Activated CD8-positive, alpha-beta T cell treated with anti-CD3 and anti-CD28 coated beads for 36 hours (primary cell): ENCODE measurements at regions not wholly inside any gene's neighbourhood (a gene's known extent, or its start where the extent isn't known, plus 50 kb on each side); places are given as distances from the start of the nearest gene placed in this dataset.

Experiments used
- ATAC-seq: fragments of 200-7000 bp; cut with Tn5 transposase; one replicate; pipeline ENCODE4 v1.10.0; 2021; ENCODE audit warnings: mild to moderate bottlenecking, moderate library complexity
- CTCF ChIA-PET: fragments of 350-600 bp; sonication (Branson Sonifier 250); formaldehyde crosslinking; loops from one replicate; lab custom pipeline; 2021; ENCODE audit warnings: antibody characterized with exemption; lab: Charles Lee
- POLR2A ChIA-PET: fragments of 350-600 bp; sonication (Branson Sonifier 250); formaldehyde crosslinking; loops from one replicate; lab custom pipeline; 2021; ENCODE audit warnings: antibody characterized with exemption; lab: Charles Lee
- DNase-seq: peaks from one replicate; pipeline ENCODE4 v3.0.0-alpha.2; 2020
- H3K27ac Mint-ChIP-seq: one replicate; pipeline ENCODE4 v1.8.0; 2021; ENCODE audit warnings: mild to moderate bottlenecking, mixed read lengths
- H3K27me3 Mint-ChIP-seq: one replicate; pipeline ENCODE4 v1.8.0; 2021; ENCODE audit warnings: mixed read lengths
- H3K36me3 Mint-ChIP-seq: one replicate; pipeline ENCODE4 v1.8.0; 2021; ENCODE audit warnings: low read depth, mixed read lengths
- H3K4me1 Mint-ChIP-seq: one replicate; pipeline ENCODE4 v1.8.0; 2021; ENCODE audit warnings: low read depth, mixed read lengths
- H3K4me3 Mint-ChIP-seq: one replicate; pipeline ENCODE4 v1.8.0; 2021; ENCODE audit warnings: mild to moderate bottlenecking, moderate library complexity, mixed read lengths
- H3K9me3 Mint-ChIP-seq: one replicate; pipeline ENCODE4 v1.8.0; 2021; ENCODE audit warnings: mixed read lengths
- CTCF ChIP-seq: fragments of 200-600 bp; IDR thresholded peaks from one replicate; pipeline ENCODE4 v1.8.0; 2022; ENCODE audit warnings: antibody characterized with exemption, mild to moderate bottlenecking
- intact Hi-C: fragments of 100-400 bp; cut with micrococcal nuclease; formaldehyde crosslinking; loops from one replicate; pipeline ENCODE4 v1.10.0; 2022

GRCh38 chr6:98636941-98637340, 197.4 kb upstream of the POU3F2 start:
- DNase-seq (no peak), ATAC-seq (no peak)
- intact Hi-C loops: no loop called here
- H3K4me3 Mint-ChIP-seq: no peak overlapping the region
- ChIA-PET POLR2A (no interaction called here), CTCF (no interaction called here)
- H3K27ac Mint-ChIP-seq: no peak overlapping the region
- H3K9me3 Mint-ChIP-seq: peaks cover 1% of the 10 kb centered on the region
- TF ChIP-seq CTCF: no peak
- H3K4me1 Mint-ChIP-seq: no peaks in the 10 kb centered on the region
- peaks cover 2% of the 10 kb centered on the region for H3K27me3 Mint-ChIP-seq
- no peaks in the 10 kb centered on the region for H3K36me3 Mint-ChIP-seq

- no peaks in the 10 kb centered on the region for H3K4me1 Mint-ChIP-seq
Observed at GRCh38 chr6:98639089-98639635, 195.2 kb upstream of the POU3F2 start.

DNA sequence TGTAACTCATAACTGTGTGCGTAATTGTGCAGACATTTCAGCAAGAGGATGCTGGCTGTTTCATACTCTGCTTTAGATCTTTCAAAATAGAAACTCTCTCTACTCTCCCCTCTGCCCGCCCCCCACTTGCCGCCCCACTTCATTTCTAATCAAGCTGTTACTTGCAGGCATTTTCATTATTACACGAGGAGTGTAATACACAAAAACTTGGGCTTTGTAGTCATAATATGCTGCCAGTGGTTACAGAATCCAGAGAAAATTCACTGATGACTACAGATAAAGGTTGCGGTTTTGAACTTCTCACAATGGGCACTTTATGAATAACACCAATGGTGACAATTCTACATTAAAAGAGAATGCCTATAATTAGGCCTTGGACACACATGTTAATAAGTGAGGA, 194.0 kb upstream of the POU3F2 start:
- Mint-ChIP-seq H3K36me3 (no peaks in the 10 kb centered on the region), H3K27ac (no peak overlapping the region), H3K27me3 (peaks cover 4% of the 10 kb centered on the region), H3K9me3 (peaks cover 1% of the 10 kb centered on the region), H3K4me3 (no peak overlapping the region), H3K4me1 (no peaks in the 10 kb centered on the region)
- intact Hi-C loops: no loop called here
- CTCF ChIA-PET: no interaction called here
- POLR2A ChIA-PET: no interaction called here
- ATAC-seq: no peak
- TF ChIP-seq CTCF: no peak
- DNase-seq: no peak

More at GRCh38 chr6:98639089-98639635, 195.2 kb upstream of the POU3F2 start:
- H3K36me3 Mint-ChIP-seq: no peaks in the 10 kb centered on the region
- H3K9me3 Mint-ChIP-seq: peaks cover 1% of the 10 kb centered on the region
- ChIA-PET POLR2A (no interaction called here), CTCF (no interaction called here)
- intact Hi-C loops: no loop called here
- DNase-seq (no peak), ATAC-seq (no peak)
- H3K27ac Mint-ChIP-seq: no peak overlapping the region
- TF ChIP-seq CTCF: no peak
- H3K27me3 Mint-ChIP-seq: peaks cover 4% of the 10 kb centered on the region
- H3K4me3 Mint-ChIP-seq: no peak overlapping the region

DNA sequence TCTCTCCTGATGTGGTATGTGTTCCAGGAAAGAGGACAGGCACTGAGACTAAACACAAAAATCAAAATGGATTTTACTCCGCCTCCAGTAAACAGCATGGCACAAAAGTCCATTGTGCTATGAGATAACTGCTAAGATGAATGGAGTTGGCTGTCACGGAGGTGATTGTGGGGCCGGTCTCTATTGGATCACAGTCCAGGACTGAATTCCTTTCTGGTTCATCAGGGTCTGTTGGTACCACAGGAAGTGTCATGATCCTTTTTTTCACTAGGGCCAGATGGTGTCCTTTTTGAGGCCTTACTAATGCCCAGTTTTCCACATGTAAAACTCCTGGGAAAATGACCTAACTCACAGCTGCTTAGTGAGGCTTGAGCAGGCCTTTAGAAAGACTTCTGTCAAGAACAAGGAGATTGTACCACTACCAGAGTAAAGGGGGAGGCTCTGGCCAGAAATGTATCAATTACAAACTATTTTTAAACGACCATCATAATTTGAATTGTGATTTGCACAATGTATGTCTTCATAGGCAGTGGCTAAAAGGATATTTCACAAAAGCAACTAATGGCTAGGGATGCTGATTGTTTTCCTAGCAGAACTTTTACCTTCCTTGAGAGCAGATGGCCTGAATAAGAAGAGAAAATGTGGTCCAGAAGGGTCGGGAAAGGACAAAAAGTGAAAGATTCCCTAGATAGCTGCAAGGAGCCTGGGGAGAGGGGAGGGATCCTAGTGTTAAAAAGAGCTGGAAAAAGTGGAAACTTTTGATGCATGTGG, 192.2 kb upstream of the POU3F2 start:
- H3K27me3 Mint-ChIP-seq: peaks cover 2% of the 10 kb centered on the region
- DNase-seq (no peak), ATAC-seq (no peak)
- TF ChIP-seq CTCF: no peak
- H3K4me3 Mint-ChIP-seq: no peak overlapping the region
- intact Hi-C loops: no loop called here
- CTCF ChIA-PET: no interaction called here
- no peaks in the 10 kb centered on the region for H3K4me1 Mint-ChIP-seq
- H3K9me3 Mint-ChIP-seq: no peaks in the 10 kb centered on the region
- no peaks in the 10 kb centered on the region for H3K36me3 Mint-ChIP-seq
- POLR2A ChIA-PET: no interaction called here
- H3K27ac Mint-ChIP-seq: no peak overlapping the region

DNA sequence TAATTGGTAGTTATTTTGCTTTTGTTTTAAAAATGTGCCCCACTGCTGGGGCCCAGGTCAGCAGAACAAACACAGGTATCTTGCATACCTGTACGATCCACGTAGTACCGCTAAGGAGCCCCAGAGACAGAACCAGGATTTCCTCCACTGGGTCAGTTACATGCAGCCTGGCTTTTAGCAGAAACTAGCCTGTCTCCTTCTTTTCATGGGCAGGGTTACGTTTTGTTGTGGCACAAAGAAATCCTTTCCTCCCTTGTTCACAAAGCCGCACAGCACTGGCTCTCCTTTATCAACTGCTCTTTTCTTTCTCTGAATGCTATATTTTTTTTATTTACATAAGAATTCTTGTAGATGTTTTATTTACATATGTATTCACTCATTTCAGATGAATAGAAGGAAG, 190.3 kb upstream of the POU3F2 start:
- no peaks in the 10 kb centered on the region for H3K36me3 Mint-ChIP-seq
- ATAC-seq (no peak), DNase-seq (no peak)
- no peak for TF ChIP-seq CTCF
- no peaks in the 10 kb centered on the region for H3K9me3 Mint-ChIP-seq
- POLR2A ChIA-PET: no interaction called here
- H3K27me3 Mint-ChIP-seq: peaks cover 2% of the 10 kb centered on the region
- no peaks in the 10 kb centered on the region for H3K4me1 Mint-ChIP-seq
- no peak overlapping the region for H3K4me3 Mint-ChIP-seq
- CTCF ChIA-PET: no interaction called here
- no peak overlapping the region for H3K27ac Mint-ChIP-seq
- intact Hi-C loops: no loop called here
